SKM-1 (cell line): ENCODE measurements at regions not wholly inside any gene's neighbourhood (a gene's known extent, or its start where the extent isn't known, plus 50 kb on each side); places are given as distances from the start of the nearest gene placed in this dataset.
"Not testable (repeated sequence)": the region's sequence is repeated elsewhere in the genome, so short reads cannot be mapped to it uniquely, and the experiment has no call there.

Experiments
- DNase-seq: peaks from one replicate; lab custom pipeline; 2025; ENCODE audit not compliant: unreplicated experiment; lab: John Stamatoyannopoulos, UW

DNA sequence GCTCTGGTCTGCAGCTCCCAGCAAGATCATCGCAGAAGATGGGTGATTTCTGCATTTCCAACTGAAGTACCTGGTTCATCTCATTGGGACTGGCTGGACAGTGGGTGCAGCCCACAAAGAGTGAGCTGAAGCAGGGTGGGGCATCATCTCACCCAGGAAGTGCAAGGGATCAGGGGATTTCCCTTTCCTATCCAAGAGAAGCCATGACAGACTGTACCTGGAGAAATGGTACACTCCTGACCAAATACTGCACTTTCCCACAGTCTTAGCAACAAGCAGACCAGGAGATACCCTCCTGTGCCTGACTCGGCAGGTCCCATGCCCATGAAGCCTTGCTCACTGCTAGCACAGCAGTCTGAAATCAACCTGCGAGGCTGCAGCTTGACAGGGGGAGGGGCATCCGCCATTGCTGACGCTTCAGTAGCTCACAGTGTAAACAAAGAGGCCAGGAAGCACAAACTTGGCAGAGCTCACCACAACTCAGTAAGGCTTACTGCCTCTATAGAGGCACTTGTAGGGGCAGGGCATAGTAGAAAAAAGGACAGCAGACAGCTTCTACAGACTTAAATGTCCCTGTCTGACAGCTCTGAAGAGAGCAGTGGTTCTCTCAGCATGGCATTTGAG is 60.5 kb downstream of the AREG start:
- DNase-seq = not testable (repeated sequence)

DNA sequence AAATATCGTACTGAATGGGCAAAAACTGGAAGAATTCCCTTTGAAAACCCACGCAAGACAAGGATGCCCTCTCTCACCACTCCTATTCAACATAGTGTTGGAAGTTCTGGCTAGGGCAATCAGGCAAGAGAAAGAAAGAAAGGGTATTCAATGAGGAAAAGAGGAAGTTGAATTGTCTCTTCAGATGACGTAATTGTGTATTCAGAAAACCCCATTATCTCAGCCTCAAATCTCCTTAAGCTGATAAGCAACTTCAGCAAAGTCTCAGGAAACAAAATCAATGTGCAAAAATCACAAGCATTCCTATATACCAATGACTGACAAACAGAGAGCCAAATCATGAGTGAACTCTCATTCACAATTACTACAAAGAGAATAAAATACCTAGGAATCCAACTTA is 64.4 kb downstream of the AREG start:
- DNase-seq = peak; percentile 19

DNA sequence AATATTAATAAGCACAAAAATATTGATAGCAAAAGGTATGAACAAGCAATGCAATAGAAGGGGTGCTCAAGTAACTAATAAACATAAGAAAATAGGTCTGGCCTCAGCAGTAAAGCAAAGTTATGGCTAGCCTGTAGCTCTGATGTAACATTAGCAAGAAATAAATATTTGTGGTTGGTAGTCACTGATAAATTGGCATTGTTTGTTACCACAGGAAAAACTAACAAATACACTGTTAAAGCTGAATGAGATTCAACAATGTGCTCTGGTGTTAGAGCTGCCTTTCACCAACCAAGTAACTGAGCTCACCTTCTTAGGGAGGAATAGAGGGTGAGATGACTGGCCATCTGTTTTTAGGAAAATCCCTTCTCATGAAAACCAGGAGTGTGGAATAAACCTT is 71.4 kb downstream of the AREG start:
- no peak for DNase-seq

DNA sequence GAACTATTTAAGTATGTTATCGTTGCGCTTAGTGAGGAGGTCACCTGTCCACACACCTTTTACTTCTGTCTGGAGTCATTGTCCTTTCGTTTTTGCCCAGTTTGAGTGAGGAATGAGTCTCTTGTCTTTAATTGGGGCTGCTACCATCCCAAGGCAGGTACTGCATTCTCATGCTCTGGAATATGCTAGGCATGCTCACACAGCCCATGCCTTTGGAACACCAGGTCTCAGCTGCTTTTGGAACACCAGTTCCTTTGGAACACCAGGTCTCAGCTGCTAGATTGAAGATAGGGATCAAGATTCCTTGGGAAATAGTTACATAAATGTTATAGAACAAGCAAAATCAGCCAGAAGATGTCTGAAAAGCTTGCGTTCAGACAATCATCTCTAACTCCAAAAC is 73.1 kb downstream of the AREG start:
- DNase-seq = no peak

DNA sequence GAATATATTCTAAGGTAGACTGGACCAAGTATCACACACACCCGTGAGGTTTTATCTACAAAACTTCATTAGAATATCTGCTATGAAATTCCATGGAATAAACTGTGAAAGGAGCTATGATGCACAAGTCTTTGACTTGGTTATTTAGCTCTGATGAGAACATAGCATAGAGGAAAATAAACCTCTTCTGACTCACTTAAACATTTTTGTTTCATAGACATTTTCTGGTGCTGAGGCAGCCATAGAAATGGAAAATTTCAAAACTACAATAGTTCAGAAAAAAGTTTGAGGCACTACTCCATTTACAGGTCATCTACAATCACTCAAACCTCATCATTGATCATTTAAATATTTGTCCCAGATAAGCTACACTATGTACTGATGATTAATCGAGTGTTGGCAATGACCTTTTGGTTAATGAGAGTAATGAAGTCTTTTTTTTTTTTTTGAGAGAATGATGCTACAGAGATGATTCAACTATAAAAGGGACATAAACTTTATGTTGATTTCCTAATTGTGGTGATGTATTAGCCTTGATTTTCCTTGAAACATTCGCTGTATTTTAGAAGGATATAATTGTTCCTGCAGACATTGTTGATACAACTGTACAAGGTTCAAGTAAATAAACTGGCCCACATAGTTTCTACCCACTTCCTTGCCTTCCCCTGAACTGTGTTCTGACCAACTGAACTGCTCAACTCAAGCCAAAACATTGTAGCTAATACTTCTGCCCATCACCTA is 77.5 kb downstream of the AREG start:
- DNase-seq = no peak

DNA sequence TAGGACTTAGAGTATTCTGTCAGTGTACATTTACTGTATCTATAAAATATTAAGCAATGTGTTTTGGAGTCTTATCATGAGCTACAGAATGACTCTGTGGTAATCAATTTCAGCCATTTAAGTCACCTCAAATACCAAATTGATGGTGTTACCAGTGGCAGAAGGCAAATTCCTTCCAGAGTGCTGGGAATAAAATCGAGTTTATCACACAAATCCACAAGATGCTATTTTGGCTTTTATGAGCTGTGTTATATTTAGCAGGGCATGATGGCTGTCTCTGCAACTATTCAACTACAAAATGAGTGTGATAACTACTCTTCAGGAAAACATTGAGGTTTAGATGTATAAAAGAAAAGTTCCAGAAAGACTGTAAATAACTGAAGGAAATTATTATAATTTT is 78.2 kb downstream of the AREG start:
- no peak for DNase-seq

DNA sequence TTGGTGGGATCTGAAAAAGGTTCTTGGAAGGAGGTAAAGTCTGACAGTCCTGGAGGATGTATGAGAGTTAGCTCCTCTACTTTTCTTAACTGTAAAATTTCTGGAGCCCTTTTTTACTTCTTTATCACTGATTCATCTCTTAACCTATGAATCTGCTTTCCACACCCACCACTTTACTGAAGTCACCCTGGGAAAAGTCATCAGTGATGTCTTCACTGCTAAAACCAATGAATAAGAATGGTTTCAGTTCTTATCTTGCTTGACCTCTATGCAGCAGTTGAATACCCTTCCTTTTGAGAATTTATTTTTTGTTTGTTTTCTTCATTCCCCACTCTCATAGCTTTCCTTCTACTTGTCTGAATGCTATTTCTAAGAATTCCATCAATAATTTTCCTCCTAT is 80.0 kb downstream of the AREG start:
- no peak for DNase-seq

DNA sequence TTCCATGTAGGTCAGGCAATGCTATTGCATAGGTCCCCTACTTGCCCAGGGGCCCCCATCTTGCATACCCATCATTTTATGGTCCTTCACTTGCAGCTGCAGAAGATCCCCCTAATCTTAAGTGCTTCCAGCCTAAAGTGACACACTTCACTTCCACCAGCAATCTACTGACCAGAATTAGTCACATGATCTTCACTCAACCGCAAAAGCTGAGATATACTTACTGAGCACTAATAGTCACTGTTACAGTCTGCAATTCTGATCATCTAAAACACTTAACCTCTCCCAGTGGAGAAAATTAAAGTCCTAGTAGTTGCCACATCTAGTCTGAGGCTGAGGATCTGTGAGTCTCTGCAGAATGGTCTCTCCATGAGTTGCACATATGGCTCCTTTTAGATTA is 82.1 kb downstream of the AREG start:
- DNase-seq = no peak

DNA sequence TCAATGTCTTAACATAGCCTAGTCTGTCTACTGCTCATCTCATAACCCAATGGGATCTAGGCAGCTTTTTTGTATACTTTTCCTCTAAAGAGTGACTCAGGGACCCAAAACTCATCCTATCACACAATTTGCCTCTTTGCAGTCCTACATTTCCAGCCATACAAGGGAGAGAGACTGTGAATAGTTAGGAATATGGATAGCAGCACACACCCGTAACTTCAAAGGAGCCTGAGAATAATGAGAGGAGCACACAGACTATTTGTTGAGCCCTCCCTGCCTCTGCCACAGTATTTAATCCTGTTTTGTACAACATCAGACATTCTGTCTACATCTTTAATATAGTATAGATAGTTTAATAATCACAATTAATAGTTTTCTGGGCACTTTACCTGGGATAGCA is 83.2 kb downstream of the AREG start:
- no peak for DNase-seq

DNA sequence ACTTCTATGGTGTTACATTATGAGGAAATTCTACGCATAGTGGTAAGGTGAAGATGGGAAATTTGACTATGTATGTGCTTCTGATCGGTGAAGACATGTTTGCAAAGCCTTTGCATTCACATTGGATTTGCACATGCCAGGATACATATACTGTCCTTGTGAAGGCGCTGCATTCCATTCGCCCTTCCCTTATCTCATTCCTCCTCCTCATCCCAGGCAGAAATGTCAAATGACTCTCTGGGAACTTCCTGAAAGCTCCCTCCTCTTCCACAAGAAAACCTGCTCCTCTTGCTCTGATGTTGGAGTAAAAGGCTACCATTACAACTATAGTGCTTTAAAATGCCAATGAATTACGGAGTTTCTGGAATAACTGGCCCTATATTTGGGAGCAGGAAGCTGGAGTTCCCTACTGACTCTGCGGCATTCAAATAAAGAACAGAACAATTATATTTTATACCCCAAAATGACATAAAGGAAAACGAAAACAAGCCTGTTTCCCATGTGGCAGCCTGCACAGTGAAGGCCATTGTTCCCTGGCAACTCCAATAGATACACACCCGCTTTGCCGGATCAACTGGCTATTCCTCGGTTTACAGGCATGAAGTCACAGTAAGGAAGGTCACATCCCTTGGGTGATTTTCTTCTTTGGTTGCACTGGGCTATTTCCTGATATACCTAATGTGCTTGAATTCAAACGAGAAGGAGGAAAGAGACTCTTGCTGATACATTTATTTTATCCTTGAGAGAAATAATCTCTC is 84.5 kb downstream of the AREG start:
- no peak for DNase-seq

DNA sequence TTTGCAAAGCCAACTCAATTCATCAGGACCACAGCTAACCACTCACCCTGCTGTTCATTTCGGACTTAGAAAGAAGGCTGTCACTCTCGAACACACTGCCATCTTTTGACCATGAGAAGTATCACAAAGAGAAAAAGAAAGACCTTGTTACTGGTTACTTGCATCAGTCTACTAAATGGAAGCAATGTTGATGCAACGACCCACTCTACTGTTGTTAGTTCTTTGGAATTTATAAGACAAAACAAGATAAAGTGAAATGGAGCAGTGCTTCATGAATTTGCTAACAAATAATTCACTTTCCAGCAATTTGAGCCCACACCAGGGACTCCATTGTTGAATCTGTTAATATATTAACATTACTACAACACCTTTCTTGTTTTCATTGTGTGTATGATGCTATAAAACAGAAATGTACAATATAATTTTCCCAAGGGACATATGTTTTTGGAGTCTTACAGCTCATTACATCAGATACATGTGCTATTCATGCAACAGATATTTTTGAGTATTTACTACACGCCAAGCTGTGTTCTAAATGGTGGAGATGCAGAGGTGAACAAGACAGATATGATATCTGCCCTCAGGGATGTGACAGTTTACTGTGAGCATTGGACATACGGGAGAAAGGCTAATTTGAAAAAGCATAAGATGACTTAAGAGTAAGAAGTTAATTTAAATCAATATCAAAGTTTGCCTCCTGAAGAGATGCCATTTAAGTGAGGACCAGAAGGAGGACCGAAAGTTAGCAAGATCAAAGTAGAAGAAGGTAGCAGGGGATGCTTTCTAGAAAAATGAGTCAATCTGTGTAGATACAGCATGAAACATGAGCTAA is 87.2 kb downstream of the AREG start:
- DNase-seq = peak; percentile 34

DNA sequence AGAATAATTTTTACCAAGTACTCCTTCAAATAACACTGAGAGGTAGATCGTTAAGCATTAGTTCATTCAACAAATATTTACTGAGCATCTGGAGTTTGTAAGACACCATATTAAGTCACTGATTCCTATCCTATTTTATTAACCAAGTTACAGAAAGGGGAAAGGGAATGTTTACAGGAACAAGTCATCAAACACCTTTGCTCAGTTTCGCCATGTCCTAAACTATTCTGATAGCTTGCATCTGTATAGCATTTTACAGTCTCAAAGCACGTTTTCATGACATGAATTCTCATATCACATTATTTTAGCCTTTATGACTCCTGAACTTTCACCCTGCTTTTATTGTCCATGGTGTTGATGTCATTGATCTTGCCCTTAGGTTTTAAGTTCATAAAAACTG is 89.2 kb downstream of the AREG start:
- DNase-seq = no peak

DNA sequence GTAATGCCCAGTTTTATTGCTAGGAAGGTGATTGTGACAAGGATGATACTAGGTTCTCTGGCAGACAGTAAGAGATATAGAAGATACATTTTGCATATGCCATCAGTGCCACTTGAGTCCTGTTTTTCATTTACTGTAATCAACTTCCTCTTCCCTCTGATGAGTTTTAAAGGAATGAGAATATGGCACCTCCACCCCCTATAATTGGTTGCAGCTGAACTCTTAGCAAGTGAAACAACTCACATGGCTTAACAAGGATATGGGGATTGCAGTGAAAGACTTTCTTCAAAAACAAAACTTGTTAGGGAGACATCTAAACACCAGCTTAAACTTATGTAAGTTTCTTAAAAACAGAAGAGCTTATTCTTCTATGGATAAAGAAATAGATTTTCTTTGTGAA is 90.0 kb downstream of the AREG start:
- DNase-seq = no peak

DNA sequence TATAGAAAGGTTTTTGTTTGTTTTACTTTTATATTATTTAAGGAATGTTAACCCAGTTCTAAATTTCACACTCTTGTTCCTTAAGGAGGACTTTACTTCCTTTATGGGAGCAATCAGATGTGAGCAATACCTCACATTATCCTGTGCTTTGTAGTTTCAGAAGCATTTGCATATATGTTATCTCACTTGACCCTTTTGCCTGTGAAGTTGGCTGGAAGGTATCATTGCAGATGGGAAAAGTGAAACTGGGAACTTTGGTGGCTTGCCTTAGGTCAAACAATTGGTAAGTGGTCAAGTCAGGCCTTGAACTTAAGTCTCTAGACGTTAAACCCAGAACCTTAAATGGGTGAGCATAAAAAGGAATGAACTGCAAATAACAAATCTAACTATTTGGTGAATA is 90.6 kb downstream of the AREG start:
- no peak for DNase-seq

DNA sequence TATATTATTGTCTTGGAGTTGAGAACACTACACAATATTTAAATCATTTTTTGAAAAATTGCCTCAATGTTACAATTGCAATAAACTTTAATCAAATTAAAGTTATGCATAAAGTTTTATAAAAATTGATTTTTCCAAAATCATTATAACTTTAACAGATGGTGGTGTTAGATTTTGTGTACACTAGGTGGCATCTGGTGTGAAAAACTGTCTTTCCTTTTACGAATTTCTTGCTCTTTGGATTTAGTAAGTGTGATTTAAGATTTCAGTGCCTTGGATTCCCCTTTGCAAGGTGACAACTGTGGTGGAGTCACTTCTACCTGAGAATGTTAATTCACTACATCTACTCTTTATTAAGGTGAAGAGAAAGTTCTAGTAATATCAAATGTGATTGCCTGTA is 91.6 kb downstream of the AREG start:
- DNase-seq = no peak

DNA sequence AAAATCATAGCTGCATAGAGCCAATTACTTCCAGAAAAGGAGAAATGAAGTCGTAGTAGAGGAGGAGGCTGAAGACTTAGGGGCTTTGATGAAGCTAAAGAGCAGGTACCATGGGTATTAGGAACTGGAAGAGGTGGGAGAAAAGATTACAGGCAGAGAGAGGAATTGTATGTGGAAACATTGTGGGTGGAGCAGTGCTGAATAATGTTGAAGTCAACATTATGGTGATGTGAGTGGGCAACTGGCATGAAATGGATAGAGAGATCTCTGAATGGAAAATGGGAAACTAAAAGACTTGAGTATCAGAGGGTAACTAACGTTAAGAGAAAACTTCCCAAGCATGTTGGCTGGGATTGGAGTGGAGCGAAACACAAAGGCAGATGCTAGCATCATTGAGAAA is 92.5 kb downstream of the AREG start:
- DNase-seq = no peak

DNA sequence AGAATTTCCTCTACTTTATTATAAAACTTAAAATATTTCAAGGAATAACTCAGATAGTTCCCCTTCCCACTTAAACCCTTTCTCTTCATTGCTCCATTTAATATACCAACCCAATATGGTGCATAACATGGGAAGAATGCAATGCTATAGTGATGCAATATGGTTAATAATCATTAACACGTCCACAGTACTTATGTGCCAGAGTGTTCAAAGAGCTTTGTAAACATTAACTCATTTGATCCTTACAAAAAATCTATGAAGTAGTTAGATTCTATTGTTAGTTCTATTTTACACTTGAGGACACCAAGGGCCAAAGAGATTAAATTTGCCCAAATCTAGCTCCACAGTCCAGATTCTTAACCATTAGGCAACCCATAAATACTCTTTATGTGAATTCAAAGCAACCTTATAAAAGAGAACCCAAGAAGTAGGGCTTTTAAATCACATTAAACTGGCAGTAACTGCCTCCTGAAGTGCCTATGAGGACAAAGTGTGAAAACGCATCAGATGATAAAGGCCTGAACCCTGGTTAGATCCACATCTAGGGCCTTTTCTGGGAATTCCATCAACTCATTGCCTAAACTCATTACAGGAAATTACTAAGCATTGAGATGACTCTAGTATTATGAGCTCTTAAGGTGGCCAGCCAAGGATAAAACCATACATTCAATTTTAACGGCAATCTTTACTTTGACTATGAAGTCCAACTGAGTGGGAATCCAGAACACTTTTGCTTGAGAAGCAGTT is 94.3 kb downstream of the AREG start:
- DNase-seq = no peak

DNA sequence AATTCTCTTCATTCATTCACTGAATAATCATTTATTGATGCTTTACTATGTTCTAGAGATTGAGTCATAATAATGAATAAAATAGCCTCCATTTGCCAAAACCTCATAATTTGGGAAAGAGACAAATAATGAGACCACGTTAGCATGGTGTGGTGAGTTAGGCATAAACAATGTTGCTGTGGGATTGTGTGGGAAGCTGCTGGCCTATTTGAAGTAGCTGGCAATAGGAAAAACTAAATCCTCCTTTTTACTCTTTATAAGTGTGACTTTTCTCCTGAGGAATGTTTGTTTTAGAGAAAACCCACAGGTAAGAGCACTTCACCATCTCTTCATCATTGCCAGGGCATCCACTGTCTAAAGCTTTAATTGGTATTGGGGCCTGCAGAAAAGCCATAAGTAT is 95.3 kb downstream of the AREG start:
- DNase-seq = no peak

DNA sequence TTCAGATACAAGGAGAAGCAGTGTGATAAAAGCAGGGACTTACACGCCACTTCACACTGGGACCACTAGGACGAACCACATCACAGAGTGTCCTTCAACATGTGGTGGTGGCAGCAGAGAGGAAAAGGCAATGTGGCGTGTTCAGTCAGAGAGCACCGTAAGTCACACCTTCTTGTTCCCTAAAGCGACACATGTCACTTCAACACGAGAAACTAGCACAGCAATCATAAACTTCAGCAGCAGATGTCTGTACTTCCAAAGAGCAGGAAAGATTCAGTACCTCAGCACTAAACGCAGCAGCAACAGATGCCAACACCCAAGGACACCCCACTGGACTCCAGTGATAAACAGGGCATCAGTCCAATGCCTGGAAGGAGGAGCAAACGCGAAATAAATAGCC is 96.7 kb downstream of the AREG start:
- DNase-seq = no peak

DNA sequence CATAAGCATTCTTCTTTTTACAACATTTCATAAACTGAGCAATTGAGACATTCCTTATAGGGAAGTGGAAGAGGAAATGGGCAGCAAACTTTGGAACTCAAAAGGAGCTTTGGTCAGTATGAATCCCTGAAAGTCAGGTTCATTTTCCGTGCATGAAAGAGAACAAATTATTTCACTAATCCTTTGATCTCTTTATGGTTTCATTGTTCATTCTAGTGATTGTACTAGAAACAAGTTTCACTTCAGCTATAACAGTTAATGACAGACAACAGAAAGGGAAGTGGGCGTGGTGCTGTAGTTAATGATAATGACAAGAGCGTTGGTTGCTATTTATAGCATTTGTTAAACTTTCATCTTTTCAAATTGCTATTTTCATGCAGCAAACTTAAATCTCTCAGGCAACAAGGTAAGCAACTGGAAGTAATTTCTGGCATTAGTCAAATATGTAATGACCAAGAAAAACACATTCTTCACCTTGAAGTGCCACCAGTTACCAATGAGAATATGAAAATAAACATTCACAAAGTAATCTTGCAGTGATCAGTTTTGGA is 98.4 kb downstream of the AREG start:
- no peak for DNase-seq
